Neural cell (in vitro differentiated cells): ENCODE measurements at regions not wholly inside any gene's neighbourhood (a gene's known extent, or its start where the extent isn't known, plus 50 kb on each side); places are given as distances from the start of the nearest gene placed in this dataset.

Experiments used
- H2AFZ ChIP-seq: fragments of 200-600, 300-800 bp; sonication (generic), shearing (Covaris generic); 2 replicates; pipeline ENCODE4 v1.6.0; 2014; ENCODE audit warnings: low read depth, mild to moderate bottlenecking, antibody characterized with exemption, low read length, moderate library complexity
- H3F3A ChIP-seq: fragments of 200-600 bp; shearing (Covaris generic); 2 replicates; pipeline ENCODE4 v1.6.1; 2016; ENCODE audit warnings: mild to moderate bottlenecking, moderate library complexity, mixed read lengths, antibody characterized with exemption, low read length; ENCODE audit not compliant: insufficient read depth, poor library complexity, severe bottlenecking
- H3K27ac ChIP-seq: fragments of 200-600, 300-800 bp; sonication (generic), shearing (Covaris generic); 2 replicates; pipeline ENCODE4 v1.5.1; 2014; ENCODE audit warnings: mild to moderate bottlenecking, low read length, moderate library complexity
- H3K27me3 ChIP-seq: fragments of 300-800, 200-600 bp; sonication (generic), shearing (Covaris generic); 2 replicates; pipeline ENCODE4 v1.6.0; 2014; ENCODE audit warnings: mild to moderate bottlenecking, low read depth, low read length, moderate library complexity; ENCODE audit not compliant: insufficient read depth
- H3K36me3 ChIP-seq: fragments of 300-800, 200-600 bp; sonication (generic), shearing (Covaris generic); 2 replicates; pipeline ENCODE4 v1.5.1; 2014; ENCODE audit warnings: mild to moderate bottlenecking, antibody characterized with exemption, low read length, moderate library complexity; ENCODE audit not compliant: insufficient read depth
- H3K4me2 ChIP-seq: fragments of 300-800, 200-600 bp; sonication (generic), shearing (Covaris generic); 2 replicates; pipeline ENCODE4 v1.6.0; 2014; ENCODE audit warnings: mild to moderate bottlenecking, low read length
- H3K4me3 ChIP-seq: fragments of 300-800, 200-600 bp; sonication (generic), shearing (Covaris generic); 2 replicates; pipeline ENCODE4 v1.5.1; 2014; ENCODE audit warnings: mild to moderate bottlenecking, low read length, moderate library complexity
- H3K79me2 ChIP-seq: fragments of 200-600 bp; shearing (Covaris generic); replicated peaks from 2 replicates; pipeline ENCODE4 v1.6.0; 2014; ENCODE audit warnings: mild to moderate bottlenecking, low read length, moderate library complexity; ENCODE audit not compliant: insufficient read depth
- H3K9ac ChIP-seq: fragments of 300-800, 200-600 bp; sonication (generic), shearing (Covaris generic); 2 replicates; pipeline ENCODE4 v1.6.1; 2016; ENCODE audit warnings: mild to moderate bottlenecking, low read length, mixed read lengths
- H3K9me2 ChIP-seq: fragments of 200-600 bp; shearing (Covaris generic); 2 replicates; pipeline ENCODE4 v1.6.1; 2016; ENCODE audit warnings: mild to moderate bottlenecking, low read length, mixed read lengths; ENCODE audit not compliant: insufficient read depth
- H3K9me3 ChIP-seq: fragments of 200-600, 300-800 bp; sonication (generic), shearing (Covaris generic); 2 replicates; pipeline ENCODE4 v1.6.1; 2016; ENCODE audit warnings: mild to moderate bottlenecking, mixed run types, low read length, moderate library complexity, mixed read lengths
- H4K20me1 ChIP-seq: fragments of 200-600 bp; shearing (Covaris generic); 2 replicates; pipeline ENCODE4 v1.6.1; 2016; ENCODE audit warnings: mild to moderate bottlenecking, mixed run types; ENCODE audit not compliant: insufficient read depth
- CTCF ChIP-seq: fragments of 450-650 bp; IDR thresholded peaks from 2 replicates; pipeline ENCODE4 v1.5.1; 2014; ENCODE audit warnings: antibody characterized with exemption, mild to moderate bottlenecking, moderate library complexity; ENCODE audit not compliant: poor library complexity, severe bottlenecking
- EP300 ChIP-seq: fragments of 450-650 bp; conservative IDR thresholded peaks from 2 replicates; pipeline ENCODE4 v1.6.1; 2014; ENCODE audit warnings: antibody characterized with exemption, mild to moderate bottlenecking, moderate library complexity; ENCODE audit not compliant: poor library complexity, severe bottlenecking
- EZH2 ChIP-seq: fragments of 200-600, 300-800 bp; shearing (Covaris generic), sonication (generic); IDR thresholded peaks from 2 replicates; pipeline ENCODE4 v1.6.1; 2014; ENCODE audit warnings: antibody characterized with exemption, low read length, borderline replicate concordance, mild to moderate bottlenecking; ENCODE audit not compliant: insufficient read depth, poor library complexity, severe bottlenecking
- MXI1 ChIP-seq: fragments of 450-650 bp; conservative IDR thresholded peaks from 2 replicates; pipeline ENCODE4 v1.6.1; 2014; ENCODE audit warnings: antibody characterized with exemption, mild to moderate bottlenecking; ENCODE audit not compliant: poor library complexity, severe bottlenecking
- POLR2AphosphoS5 ChIP-seq: IDR thresholded peaks from 2 replicates; pipeline ENCODE4 v1.6.1; 2012
- RAD21 ChIP-seq: fragments of 450-650 bp; conservative IDR thresholded peaks from 2 replicates; pipeline ENCODE4 v1.6.1; 2014; ENCODE audit warnings: antibody characterized with exemption, mild to moderate bottlenecking, moderate library complexity
- REST ChIP-seq: IDR thresholded peaks from 2 replicates; pipeline ENCODE4 v1.6.1; 2012; ENCODE audit warnings: borderline replicate concordance
- SMC3 ChIP-seq: fragments of 450-650 bp; conservative IDR thresholded peaks from 2 replicates; pipeline ENCODE4 v1.6.1; 2014; ENCODE audit warnings: antibody characterized with exemption, mild to moderate bottlenecking, moderate library complexity; ENCODE audit not compliant: poor library complexity
- TAF1 ChIP-seq: IDR thresholded peaks from 2 replicates; pipeline ENCODE4 v1.6.1; 2012; ENCODE audit warnings: low read depth

- no peak overlapping the region for H2AFZ ChIP-seq
- H3K79me2 ChIP-seq = no peaks in the 10 kb centered on the region
- no peaks in the 10 kb centered on the region for H3K27me3 ChIP-seq
- no peak overlapping the region for H3K4me2 ChIP-seq
- H3K36me3 ChIP-seq = no peaks in the 10 kb centered on the region
- H4K20me1 ChIP-seq = no peaks in the 10 kb centered on the region
- no peaks in the 10 kb centered on the region for H3K9me2 ChIP-seq
- TF ChIP-seq EZH2 = no peak
- no peak for TF ChIP-seq TAF1
- H3K27ac ChIP-seq = no peak overlapping the region
- no peak overlapping the region for H3K4me3 ChIP-seq
- no peaks in the 10 kb centered on the region for H3K9me3 ChIP-seq
- no peaks in the 10 kb centered on the region for H3F3A ChIP-seq
- H3K9ac ChIP-seq = no peak overlapping the region
Measured at GRCh38 chr14:55746558-55746957, 166.6 kb downstream of the KTN1 start.

GRCh38 chr14:55747186-55747585, 167.2 kb downstream of the KTN1 start:
- H3F3A ChIP-seq = no peaks in the 10 kb centered on the region
- no peaks in the 10 kb centered on the region for H3K79me2 ChIP-seq
- TF ChIP-seq REST (no peak), EZH2 (no peak), SMC3 (no peak), RAD21 (no peak), CTCF (no peak), TAF1 (no peak), POLR2AphosphoS5 (no peak)
- no peak overlapping the region for H3K4me2 ChIP-seq
- H3K36me3 ChIP-seq = no peaks in the 10 kb centered on the region
- no peaks in the 10 kb centered on the region for H3K9me2 ChIP-seq
- no peaks in the 10 kb centered on the region for H3K9me3 ChIP-seq
- H3K27me3 ChIP-seq = no peaks in the 10 kb centered on the region
- no peak overlapping the region for H3K27ac ChIP-seq
- H4K20me1 ChIP-seq = no peaks in the 10 kb centered on the region
- no peak overlapping the region for H3K9ac ChIP-seq
- no peak overlapping the region for H2AFZ ChIP-seq
- H3K4me3 ChIP-seq = no peak overlapping the region

- Histone ChIP-seq H2AFZ (no peak overlapping the region), H4K20me1 (no peaks in the 10 kb centered on the region), H3K9me3 (no peaks in the 10 kb centered on the region), H3K9ac (no peak overlapping the region), H3K4me3 (no peak overlapping the region), H3K9me2 (no peaks in the 10 kb centered on the region), H3K4me2 (no peak overlapping the region), H3K27ac (no peak overlapping the region), H3K36me3 (no peaks in the 10 kb centered on the region), H3K27me3 (no peaks in the 10 kb centered on the region), H3K79me2 (no peaks in the 10 kb centered on the region), H3F3A (no peaks in the 10 kb centered on the region)
- TF ChIP-seq RAD21 (no peak), TAF1 (no peak), MXI1 (no peak), POLR2AphosphoS5 (no peak), CTCF (no peak), REST (no peak), EP300 (no peak)
Measured at GRCh38 chr14:55749201-55749812, 169.3 kb downstream of the KTN1 start.
